Osteoblast (primary cell): ENCODE measurements at regions not wholly inside any gene's neighbourhood (a gene's known extent, or its start where the extent isn't known, plus 50 kb on each side); places are given as distances from the start of the nearest gene placed in this dataset.

Source experiments
- DNase-seq: peaks from one replicate; pipeline ENCODE4 v3.0.0; 2011; ENCODE audit warnings: low spot score, mixed read lengths; ENCODE audit not compliant: insufficient read length; ENCODE audit errors: missing footprints
- H2AFZ ChIP-seq: 2 replicates; pipeline ENCODE4 v1.6.0; 2011; ENCODE audit warnings: mild to moderate bottlenecking, low read length
- H3K27ac ChIP-seq: 2 replicates; pipeline ENCODE4 v1.5.1; 2011; ENCODE audit warnings: mild to moderate bottlenecking, low read depth, low read length, moderate library complexity
- H3K27me3 ChIP-seq: 2 replicates; pipeline ENCODE4 v1.6.0; 2012; ENCODE audit warnings: mild to moderate bottlenecking, control low read depth, inconsistent platforms, low read length, moderate library complexity; ENCODE audit not compliant: insufficient read depth
- H3K36me3 ChIP-seq: 2 replicates; pipeline ENCODE4 v1.5.1; 2011; ENCODE audit warnings: mild to moderate bottlenecking, low read length, control low read depth, moderate library complexity; ENCODE audit not compliant: insufficient read depth
- H3K4me1 ChIP-seq: 2 replicates; pipeline ENCODE4 v1.5.1; 2011; ENCODE audit warnings: mild to moderate bottlenecking, low read length, control low read depth, moderate library complexity; ENCODE audit not compliant: insufficient read depth
- H3K4me2 ChIP-seq: 2 replicates; pipeline ENCODE4 v1.6.0; 2011; ENCODE audit warnings: mild to moderate bottlenecking, low read length; ENCODE audit not compliant: insufficient read depth
- H3K4me3 ChIP-seq: fragments of 200-600 bp; sonication (generic); 3 replicates; pipeline ENCODE4 v1.5.1; 2012; ENCODE audit warnings: mild to moderate bottlenecking, low read length, inconsistent platforms; ENCODE audit not compliant: insufficient read depth
- H3K79me2 ChIP-seq: 2 replicates; pipeline ENCODE4 v1.6.0; 2012; ENCODE audit warnings: mild to moderate bottlenecking, low read length, control low read depth, inconsistent platforms; ENCODE audit not compliant: insufficient read depth
- H3K9me3 ChIP-seq: 2 replicates; pipeline ENCODE4 v1.5.1; 2011; ENCODE audit warnings: low read depth, low read length, control low read depth
- H4K20me1 ChIP-seq: 2 replicates; pipeline ENCODE4 v1.6.0; 2012; ENCODE audit warnings: mild to moderate bottlenecking, low read length, control low read depth; ENCODE audit not compliant: insufficient read depth
- CTCF ChIP-seq: IDR thresholded peaks from 2 replicates; pipeline ENCODE4 v1.5.1; 2011; ENCODE audit warnings: mild to moderate bottlenecking, low read depth, low read length, moderate library complexity; ENCODE audit errors: extremely low read depth

GRCh38 chrX:36510736-36511135 is 497.4 kb upstream of the FAM47C start:
- no peak for TF ChIP-seq CTCF
- Histone ChIP-seq H3K4me2 (no peak overlapping the region), H3K36me3 (no peaks in the 10 kb centered on the region), H3K79me2 (no peaks in the 10 kb centered on the region), H4K20me1 (no peaks in the 10 kb centered on the region), H3K27me3 (no peaks in the 10 kb centered on the region), H3K27ac (no peak overlapping the region), H3K9me3 (peaks cover 5% of the 10 kb centered on the region), H2AFZ (no peak overlapping the region), H3K4me3 (no peak overlapping the region), H3K4me1 (no peaks in the 10 kb centered on the region)
- DNase-seq = no peak

GRCh38 chrX:36528661-36529060 is 479.5 kb upstream of the FAM47C start:
- H2AFZ ChIP-seq = no peak overlapping the region

GRCh38 chrX:36534900-36535299 is 473.3 kb upstream of the FAM47C start:
- no peaks in the 10 kb centered on the region for H3K27me3 ChIP-seq
- H3K4me3 ChIP-seq = no peak overlapping the region
- no peaks in the 10 kb centered on the region for H3K36me3 ChIP-seq
- no peaks in the 10 kb centered on the region for H3K79me2 ChIP-seq
- H3K4me1 ChIP-seq = no peaks in the 10 kb centered on the region
- H2AFZ ChIP-seq = no peak overlapping the region
- no peak for TF ChIP-seq CTCF
- H3K9me3 ChIP-seq = no peaks in the 10 kb centered on the region
- H3K4me2 ChIP-seq = no peak overlapping the region
- H4K20me1 ChIP-seq = no peaks in the 10 kb centered on the region
- H3K27ac ChIP-seq = no peak overlapping the region
- DNase-seq = no peak

More at GRCh38 chrX:36528661-36529060, 479.5 kb upstream of the FAM47C start:
- H3K36me3 ChIP-seq = no peaks in the 10 kb centered on the region
- H3K4me3 ChIP-seq = no peak overlapping the region
- TF ChIP-seq CTCF = no peak
- H3K4me2 ChIP-seq = no peak overlapping the region
- no peak overlapping the region for H3K27ac ChIP-seq
- H4K20me1 ChIP-seq = no peaks in the 10 kb centered on the region
- H3K79me2 ChIP-seq = no peaks in the 10 kb centered on the region
- DNase-seq = no peak
- H3K27me3 ChIP-seq = no peaks in the 10 kb centered on the region
- H3K4me1 ChIP-seq = no peaks in the 10 kb centered on the region
- peaks cover 2% of the 10 kb centered on the region for H3K9me3 ChIP-seq

- no peak for DNase-seq
- H3K4me2 ChIP-seq = no peak overlapping the region
- H3K4me1 ChIP-seq = no peaks in the 10 kb centered on the region
- no peaks in the 10 kb centered on the region for H3K9me3 ChIP-seq
- no peak for TF ChIP-seq CTCF
- no peak overlapping the region for H3K4me3 ChIP-seq
- H3K79me2 ChIP-seq = no peaks in the 10 kb centered on the region
- H2AFZ ChIP-seq = no peak overlapping the region
- H3K27me3 ChIP-seq = no peaks in the 10 kb centered on the region
- no peaks in the 10 kb centered on the region for H3K36me3 ChIP-seq
- no peaks in the 10 kb centered on the region for H4K20me1 ChIP-seq
- H3K27ac ChIP-seq = no peak overlapping the region
These were observed 464.7 kb upstream of the FAM47C start for GRCh38 chrX:36543499-36543898.
